ENCODE measurements at regions not wholly inside any gene's neighbourhood (a gene's known extent, or its start where the extent isn't known, plus 50 kb on each side); places are given as distances from the start of the nearest gene placed in this dataset.
"Not testable (repeated sequence)": the region's sequence is repeated elsewhere in the genome, so short reads cannot be mapped to it uniquely, and the experiment has no call there.

- H3K27me3 ChIP-seq (ENCODE audit: control insufficient read depth, insufficient read depth, low read length) = peaks cover 78% of the 10 kb centered on the region
- no peaks in the 10 kb centered on the region for H3K9me3 ChIP-seq (ENCODE audit: control insufficient read depth, insufficient read depth, low read length)
- no peaks in the 10 kb centered on the region for H3K36me3 ChIP-seq (ENCODE audit: control insufficient read depth, insufficient read depth, low read length)
- no peaks in the 10 kb centered on the region for H3K4me1 ChIP-seq (ENCODE audit: control insufficient read depth, insufficient read depth, low read length)
- no peak overlapping the region for H3K4me3 ChIP-seq (ENCODE audit: low read depth, low read length)
- no peak overlapping the region for H3K9ac ChIP-seq (ENCODE audit: low read depth, low read length)
Measured at GRCh38 chr6:27742833-27743573, 169.2 kb downstream of the OR2B2 start.

GRCh38 chr6:27739902-27740301, 172.3 kb downstream of the OR2B2 start:
- H3K9me3 ChIP-seq (ENCODE audit: control insufficient read depth, insufficient read depth, low read length); H3K4me1 ChIP-seq (ENCODE audit: control insufficient read depth, insufficient read depth, low read length); H3K36me3 ChIP-seq (ENCODE audit: control insufficient read depth, insufficient read depth, low read length); H3K9ac ChIP-seq (ENCODE audit: low read depth, low read length); H3K4me3 ChIP-seq (ENCODE audit: low read depth, low read length): not testable (repeated sequence)
- H3K27me3 ChIP-seq (ENCODE audit: control insufficient read depth, insufficient read depth, low read length) = peaks cover 64% of the 10 kb centered on the region

- peaks cover 33% of the 10 kb centered on the region for H3K27me3 ChIP-seq (ENCODE audit: control insufficient read depth, insufficient read depth, low read length)
- H3K4me1 ChIP-seq (ENCODE audit: control insufficient read depth, insufficient read depth, low read length) = no peaks in the 10 kb centered on the region
- H3K4me3 ChIP-seq (ENCODE audit: low read depth, low read length) = no peak overlapping the region
- H3K36me3 ChIP-seq (ENCODE audit: control insufficient read depth, insufficient read depth, low read length) = no peaks in the 10 kb centered on the region
- H3K9ac ChIP-seq (ENCODE audit: low read depth, low read length) = no peak overlapping the region
- no peaks in the 10 kb centered on the region for H3K9me3 ChIP-seq (ENCODE audit: control insufficient read depth, insufficient read depth, low read length)
Measured at GRCh38 chr6:27736686-27737085, 175.5 kb downstream of the OR2B2 start.

- no peak overlapping the region for H3K4me3 ChIP-seq (ENCODE audit: low read depth, low read length)
- H3K9me3 ChIP-seq (ENCODE audit: control insufficient read depth, insufficient read depth, low read length) = no peaks in the 10 kb centered on the region
- no peaks in the 10 kb centered on the region for H3K4me1 ChIP-seq (ENCODE audit: control insufficient read depth, insufficient read depth, low read length)
- H3K36me3 ChIP-seq (ENCODE audit: control insufficient read depth, insufficient read depth, low read length) = no peaks in the 10 kb centered on the region
- H3K9ac ChIP-seq (ENCODE audit: low read depth, low read length) = no peak overlapping the region
- H3K27me3 ChIP-seq (ENCODE audit: control insufficient read depth, insufficient read depth, low read length) = peaks cover 23% of the 10 kb centered on the region
Measured at GRCh38 chr6:27728442-27728841, 183.8 kb downstream of the OR2B2 start.

GRCh38 chr6:27726619-27727023, 185.6 kb downstream of the OR2B2 start:
- H3K4me1 ChIP-seq (ENCODE audit: control insufficient read depth, insufficient read depth, low read length) = peaks cover 5% of the 10 kb centered on the region
- no peaks in the 10 kb centered on the region for H3K9me3 ChIP-seq (ENCODE audit: control insufficient read depth, insufficient read depth, low read length)
- H3K36me3 ChIP-seq (ENCODE audit: control insufficient read depth, insufficient read depth, low read length) = no peaks in the 10 kb centered on the region
- H3K4me3 ChIP-seq (ENCODE audit: low read depth, low read length) = no peak overlapping the region
- H3K27me3 ChIP-seq (ENCODE audit: control insufficient read depth, insufficient read depth, low read length) = peaks cover 31% of the 10 kb centered on the region
- H3K9ac ChIP-seq (ENCODE audit: low read depth, low read length) = no peak overlapping the region

- Histone ChIP-seq H3K27me3 (ENCODE audit: control insufficient read depth, insufficient read depth, low read length) (peaks cover 9% of the 10 kb centered on the region), H3K4me3 (ENCODE audit: low read depth, low read length) (peak overlapping the region; percentile 64), H3K36me3 (ENCODE audit: control insufficient read depth, insufficient read depth, low read length) (no peaks in the 10 kb centered on the region), H3K4me1 (ENCODE audit: control insufficient read depth, insufficient read depth, low read length) (peaks cover 5% of the 10 kb centered on the region), H3K9ac (ENCODE audit: low read depth, low read length) (no peak overlapping the region), H3K9me3 (ENCODE audit: control insufficient read depth, insufficient read depth, low read length) (no peaks in the 10 kb centered on the region)
Measured at GRCh38 chr6:27720607-27721580, 191.3 kb downstream of the OR2B2 start.

GRCh38 chr6:27719039-27719438, 193.2 kb downstream of the OR2B2 start:
- not testable (repeated sequence) for H3K36me3 ChIP-seq (ENCODE audit: control insufficient read depth, insufficient read depth, low read length); H3K9me3 ChIP-seq (ENCODE audit: control insufficient read depth, insufficient read depth, low read length); H3K4me3 ChIP-seq (ENCODE audit: low read depth, low read length); H3K9ac ChIP-seq (ENCODE audit: low read depth, low read length); H3K27me3 ChIP-seq (ENCODE audit: control insufficient read depth, insufficient read depth, low read length); H3K4me1 ChIP-seq (ENCODE audit: control insufficient read depth, insufficient read depth, low read length)

GRCh38 chr6:27706431-27706830, 205.8 kb downstream of the OR2B2 start:
- no peaks in the 10 kb centered on the region for H3K36me3 ChIP-seq (ENCODE audit: control insufficient read depth, insufficient read depth, low read length)
- H3K4me3 ChIP-seq (ENCODE audit: low read depth, low read length) = no peak overlapping the region
- H3K9ac ChIP-seq (ENCODE audit: low read depth, low read length) = no peak overlapping the region
- no peaks in the 10 kb centered on the region for H3K4me1 ChIP-seq (ENCODE audit: control insufficient read depth, insufficient read depth, low read length)
- no peaks in the 10 kb centered on the region for H3K9me3 ChIP-seq (ENCODE audit: control insufficient read depth, insufficient read depth, low read length)
- no peaks in the 10 kb centered on the region for H3K27me3 ChIP-seq (ENCODE audit: control insufficient read depth, insufficient read depth, low read length)

GRCh38 chr6:27700337-27700736, 211.9 kb downstream of the OR2B2 start:
- Histone ChIP-seq H3K9me3 (ENCODE audit: control insufficient read depth, insufficient read depth, low read length) (no peaks in the 10 kb centered on the region), H3K4me3 (ENCODE audit: low read depth, low read length) (no peak overlapping the region), H3K36me3 (ENCODE audit: control insufficient read depth, insufficient read depth, low read length) (no peaks in the 10 kb centered on the region), H3K9ac (ENCODE audit: low read depth, low read length) (no peak overlapping the region), H3K27me3 (ENCODE audit: control insufficient read depth, insufficient read depth, low read length) (no peaks in the 10 kb centered on the region), H3K4me1 (ENCODE audit: control insufficient read depth, insufficient read depth, low read length) (no peaks in the 10 kb centered on the region)

GRCh38 chr6:27694547-27694874, 217.7 kb downstream of the OR2B2 start:
- Histone ChIP-seq H3K9ac (ENCODE audit: low read depth, low read length) (peak overlapping the region; percentile 73), H3K9me3 (ENCODE audit: control insufficient read depth, insufficient read depth, low read length) (no peaks in the 10 kb centered on the region), H3K36me3 (ENCODE audit: control insufficient read depth, insufficient read depth, low read length) (no peaks in the 10 kb centered on the region), H3K27me3 (ENCODE audit: control insufficient read depth, insufficient read depth, low read length) (no peaks in the 10 kb centered on the region), H3K4me3 (ENCODE audit: low read depth, low read length) (peak overlapping the region; percentile 88), H3K4me1 (ENCODE audit: control insufficient read depth, insufficient read depth, low read length) (no peaks in the 10 kb centered on the region)

GRCh38 chr6:27693766-27694546, 218.2 kb downstream of the OR2B2 start:
- Histone ChIP-seq H3K36me3 (ENCODE audit: control insufficient read depth, insufficient read depth, low read length) (no peaks in the 10 kb centered on the region), H3K9ac (ENCODE audit: low read depth, low read length) (peak overlapping the region; percentile 73), H3K9me3 (ENCODE audit: control insufficient read depth, insufficient read depth, low read length) (no peaks in the 10 kb centered on the region), H3K27me3 (ENCODE audit: control insufficient read depth, insufficient read depth, low read length) (no peaks in the 10 kb centered on the region), H3K4me3 (ENCODE audit: low read depth, low read length) (peak overlapping the region; percentile 88), H3K4me1 (ENCODE audit: control insufficient read depth, insufficient read depth, low read length) (no peaks in the 10 kb centered on the region)

Data from iPS-15b (cell line).